ENCODE measurements at regions not wholly inside any gene's neighbourhood (a gene's known extent, or its start where the extent isn't known, plus 50 kb on each side); places are given as distances from the start of the nearest gene placed in this dataset.

- DNase-seq, result no peak
Measured at GRCh38 chr3:168205451-168205850, 109.7 kb upstream of the GOLIM4 start.

- DNase-seq, result no peak
Measured at GRCh38 chr3:168197162-168197561, 101.4 kb upstream of the GOLIM4 start.

- no peak for DNase-seq
Measured at GRCh38 chr3:168191856-168192255, 96.1 kb upstream of the GOLIM4 start.

- no peak for DNase-seq
Measured at GRCh38 chr3:168187233-168187632, 91.5 kb upstream of the GOLIM4 start.

- DNase-seq, result no peak
Measured at GRCh38 chr3:168186293-168186983, 90.7 kb upstream of the GOLIM4 start.

GRCh38 chr3:168183774-168184173 is 88.0 kb upstream of the GOLIM4 start:
- DNase-seq, result no peak

GRCh38 chr3:168168743-168169142 is 73.0 kb upstream of the GOLIM4 start:
- DNase-seq, result no peak

GRCh38 chr3:168165390-168166269 is 69.9 kb upstream of the GOLIM4 start:
- DNase-seq, result peak; percentile 22

GRCh38 chr3:168162172-168162571 is 66.4 kb upstream of the GOLIM4 start:
- no peak for DNase-seq

- DNase-seq, result no peak
Measured at GRCh38 chr3:168161696-168162095, 66.0 kb upstream of the GOLIM4 start.

GRCh38 chr3:168157903-168158302 is 62.2 kb upstream of the GOLIM4 start:
- no peak for DNase-seq

- no peak for DNase-seq
Measured at GRCh38 chr3:168157099-168157700, 61.5 kb upstream of the GOLIM4 start.

GRCh38 chr3:168156479-168156878 is 60.8 kb upstream of the GOLIM4 start:
- no peak for DNase-seq

- no peak for DNase-seq
Measured at GRCh38 chr3:168155303-168155702, 59.6 kb upstream of the GOLIM4 start.

- no peak for DNase-seq
Measured at GRCh38 chr3:168154089-168154488, 58.4 kb upstream of the GOLIM4 start.

- no peak for DNase-seq
Measured at GRCh38 chr3:168152149-168152548, 56.4 kb upstream of the GOLIM4 start.
